HG02763 (cell line): ENCODE measurements at regions not wholly inside any gene's neighbourhood (a gene's known extent, or its start where the extent isn't known, plus 50 kb on each side); places are given as distances from the start of the nearest gene placed in this dataset.

Experiments
- ATAC-seq: cut with Tn5 transposase; IDR thresholded peaks from one replicate; pipeline ENCODE4 v1.9.1; 2021; ENCODE audit warnings: mild to moderate bottlenecking, moderate library complexity; ENCODE audit not compliant: unreplicated experiment

GRCh38 chr7:145928937-145929336 lies 187.7 kb upstream of the CNTNAP2 start:
- ATAC-seq: no peak

DNA sequence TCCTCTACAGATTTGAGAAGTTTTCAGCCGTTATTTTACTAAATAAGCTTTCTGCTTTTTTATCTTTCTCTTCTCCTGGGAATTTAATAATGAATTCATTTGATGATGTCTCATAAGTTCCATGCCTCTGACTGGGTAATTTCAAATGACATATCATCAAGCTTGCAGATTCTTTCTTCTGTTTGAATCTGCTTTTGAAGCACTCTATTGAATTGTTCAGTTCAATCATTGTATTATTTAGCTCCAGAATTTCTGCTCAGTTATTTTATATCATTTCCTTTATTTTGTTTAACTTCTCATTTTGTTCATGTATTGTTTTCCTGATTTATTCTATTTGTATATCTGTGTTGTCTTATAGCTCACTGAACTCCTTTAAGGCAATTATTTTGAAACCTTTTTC lies 196.9 kb upstream of the CNTNAP2 start:
- no peak for ATAC-seq

- ATAC-seq: no peak
Measured at GRCh38 chr7:145916776-145917175, 199.8 kb upstream of the CNTNAP2 start.

DNA sequence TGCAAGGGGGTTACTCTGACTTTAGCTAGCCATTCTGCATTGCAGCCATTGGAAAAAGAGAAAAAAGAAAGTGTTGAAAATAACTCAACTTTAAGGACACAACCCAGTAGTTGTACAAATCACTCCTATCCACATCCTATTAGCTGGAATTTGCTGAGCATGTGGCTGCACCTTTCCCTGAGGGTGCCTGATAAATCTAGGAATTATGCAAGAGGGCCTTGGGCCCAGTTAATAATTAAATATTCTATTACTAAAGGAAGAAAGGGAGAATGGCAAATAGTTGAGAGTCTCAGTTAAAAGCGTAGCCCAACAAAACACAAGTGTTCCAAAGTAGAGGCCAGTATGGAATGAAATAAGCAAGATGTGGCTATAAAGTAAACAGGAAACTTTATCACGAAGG lies 200.9 kb upstream of the CNTNAP2 start:
- no peak for ATAC-seq

- peak; percentile 68 for ATAC-seq
Measured at GRCh38 chr7:145909991-145910513, 206.5 kb upstream of the CNTNAP2 start.

DNA sequence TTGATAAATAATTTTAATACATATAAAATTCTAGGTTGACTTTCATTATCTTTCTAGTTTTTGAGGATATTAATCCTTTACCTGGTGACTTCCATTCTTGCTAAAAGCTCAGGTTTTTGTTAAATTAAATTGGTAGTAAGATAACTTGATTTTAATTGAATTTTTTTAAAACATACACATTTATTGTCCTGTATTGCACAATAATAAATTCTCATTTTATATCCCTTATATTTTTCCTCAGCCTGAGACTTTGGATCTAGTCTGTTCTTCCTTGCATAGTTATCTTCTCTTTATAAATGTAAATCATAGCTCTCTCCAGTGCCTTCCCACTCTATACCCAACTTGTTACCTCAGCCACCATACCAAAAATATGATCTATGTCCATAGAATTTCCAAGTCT lies 212.9 kb upstream of the CNTNAP2 start:
- no peak for ATAC-seq

DNA sequence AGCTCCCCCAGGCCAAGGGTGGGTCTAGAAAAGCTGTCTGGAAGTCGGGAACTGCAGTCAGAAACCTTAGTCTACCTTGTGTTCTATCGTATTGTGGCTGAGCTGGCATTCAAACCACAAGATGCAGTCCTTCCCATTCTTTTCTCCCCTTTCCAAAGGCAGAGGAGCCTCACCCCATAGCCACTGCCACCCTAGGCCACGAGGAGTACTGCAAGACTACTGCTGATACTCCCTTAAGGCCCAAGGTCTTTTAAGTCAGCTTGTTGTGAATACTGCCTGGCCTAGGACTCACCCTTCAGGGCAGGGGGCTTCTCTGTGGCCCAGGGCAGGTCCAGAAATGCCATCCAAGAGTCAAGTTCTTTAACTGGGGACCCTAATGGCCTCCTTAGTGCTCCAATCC lies 214.5 kb upstream of the CNTNAP2 start:
- ATAC-seq: no peak

- ATAC-seq: no peak
Measured at GRCh38 chr7:145899938-145900337, 216.7 kb upstream of the CNTNAP2 start.

DNA sequence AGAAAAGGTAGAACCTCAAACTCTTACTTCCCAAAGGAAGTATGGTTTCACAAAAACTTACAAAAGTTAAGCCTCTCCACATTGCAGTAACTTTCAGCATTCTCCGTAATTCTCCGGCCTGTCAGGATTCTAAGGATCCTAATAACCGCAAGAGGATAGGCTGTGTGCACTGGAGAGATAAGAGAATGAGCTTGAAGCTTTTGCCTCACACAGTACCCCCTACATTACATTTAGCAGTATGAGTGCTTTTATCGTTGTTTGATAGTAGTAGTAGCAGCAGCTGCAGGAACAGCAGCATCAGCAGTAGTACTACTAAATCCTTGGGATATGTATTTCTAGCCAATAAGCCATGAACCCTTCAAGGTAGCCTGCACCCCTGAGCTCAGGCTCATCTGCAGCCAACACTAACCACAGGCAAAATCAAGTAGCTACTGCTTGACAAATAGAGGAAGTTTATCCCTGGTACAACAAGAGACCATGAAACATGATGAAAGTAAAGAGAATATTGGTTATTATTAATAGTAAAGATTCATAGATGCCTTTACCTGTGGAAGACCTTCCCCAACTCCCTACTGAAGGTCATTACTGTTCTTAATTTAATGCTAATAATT lies 222.6 kb upstream of the CNTNAP2 start:
- ATAC-seq: no peak

GRCh38 chr7:145884716-145885514 lies 231.7 kb upstream of the CNTNAP2 start:
- ATAC-seq: no peak

DNA sequence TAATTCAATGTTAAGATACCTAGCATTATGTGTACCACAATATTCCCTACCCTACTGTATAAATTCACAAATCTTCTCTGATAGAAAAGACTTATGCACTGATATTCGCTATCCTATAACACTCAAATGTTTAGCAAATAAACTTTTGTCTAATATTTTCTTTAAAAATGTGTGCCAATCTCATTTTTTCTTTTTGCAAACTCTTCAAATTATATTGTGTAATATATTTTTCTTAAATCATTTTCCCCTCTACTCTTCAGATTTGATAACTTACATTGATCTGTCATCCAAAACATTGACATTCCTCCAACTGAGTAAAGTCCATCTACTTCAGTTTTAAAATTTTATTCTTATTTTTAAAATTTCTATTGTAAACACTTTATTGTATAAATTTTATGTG lies 240.2 kb upstream of the CNTNAP2 start:
- no peak for ATAC-seq

DNA sequence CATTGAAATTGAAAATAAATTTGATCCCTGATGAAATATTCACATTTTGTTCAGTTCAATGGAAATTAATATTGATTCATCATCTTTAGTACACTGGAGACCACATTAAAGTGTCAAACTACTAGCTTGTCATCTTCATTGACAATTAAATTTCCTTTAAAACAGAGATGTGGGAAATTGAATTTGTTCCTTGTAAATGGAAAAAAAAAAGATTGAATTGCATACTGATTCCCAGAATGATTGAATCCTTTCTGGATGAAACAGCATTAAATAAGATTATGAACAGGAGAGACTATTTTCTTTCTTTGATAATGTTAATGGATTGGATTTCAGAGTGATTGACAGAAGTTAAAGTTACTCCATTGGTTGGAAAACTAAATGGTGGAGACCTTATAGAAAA lies 241.3 kb upstream of the CNTNAP2 start:
- ATAC-seq: no peak

- ATAC-seq: no peak
Measured at GRCh38 chr7:145868935-145869334, 247.7 kb upstream of the CNTNAP2 start.

GRCh38 chr7:145862212-145862611 lies 254.4 kb upstream of the CNTNAP2 start:
- ATAC-seq: no peak

DNA sequence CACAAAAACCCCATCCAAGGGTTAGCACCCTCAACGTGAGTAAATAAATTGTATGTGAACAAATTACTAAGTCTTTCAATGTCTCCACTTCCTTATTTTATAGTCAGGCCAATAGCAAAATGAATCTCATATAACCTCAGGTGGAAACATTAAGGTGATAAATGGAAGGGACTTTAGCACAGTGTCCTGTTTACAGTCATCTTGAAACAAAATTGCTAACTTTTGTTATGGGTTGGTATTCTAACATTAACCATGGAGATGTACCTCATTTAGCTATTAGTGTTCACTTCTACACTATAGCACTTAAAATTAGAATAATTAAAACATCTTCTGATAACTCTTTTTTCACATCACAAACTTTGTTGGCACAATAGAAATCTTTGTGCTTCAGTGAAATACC lies 255.8 kb upstream of the CNTNAP2 start:
- ATAC-seq: no peak

DNA sequence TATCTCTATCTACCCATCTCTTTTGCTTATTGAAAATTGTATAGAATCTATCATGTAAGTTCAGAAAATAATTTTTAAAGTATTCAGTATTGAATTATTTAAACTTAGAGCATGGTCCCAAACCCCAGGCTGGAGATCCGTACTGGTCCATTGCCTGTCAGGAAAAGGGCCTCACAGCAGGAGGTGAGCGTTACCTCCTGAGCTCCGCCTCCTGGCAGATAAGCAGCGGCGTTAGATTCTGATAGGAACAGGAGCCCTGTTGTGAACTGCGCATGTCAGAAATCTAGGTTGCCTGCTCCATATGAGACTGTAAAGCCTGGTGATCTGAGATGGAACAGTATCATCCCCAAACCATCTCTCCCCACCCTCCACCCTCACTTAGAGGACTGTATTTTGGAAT lies 266.0 kb upstream of the CNTNAP2 start:
- no peak for ATAC-seq

GRCh38 chr7:145848691-145849090 lies 267.9 kb upstream of the CNTNAP2 start:
- ATAC-seq: no peak

DNA sequence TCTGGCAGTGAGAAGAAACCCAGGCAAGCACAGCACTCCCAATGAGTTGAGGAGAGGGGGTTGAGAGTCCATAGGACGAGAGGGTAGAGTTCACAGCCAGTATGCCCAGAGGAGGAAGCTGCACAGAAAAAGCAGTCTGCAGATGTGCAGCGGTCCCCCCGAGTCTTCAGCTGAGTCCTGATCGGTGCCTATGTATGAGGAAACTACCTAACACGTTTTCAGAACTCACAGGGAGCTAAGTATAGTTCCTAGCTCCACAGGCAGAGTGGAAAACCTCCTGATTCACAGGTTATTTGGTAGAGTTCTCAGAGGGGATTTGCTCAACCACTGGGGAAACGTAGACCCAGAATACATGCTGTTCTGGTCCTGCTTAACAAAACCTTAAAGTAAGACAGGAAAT lies 271.3 kb upstream of the CNTNAP2 start:
- no peak for ATAC-seq

DNA sequence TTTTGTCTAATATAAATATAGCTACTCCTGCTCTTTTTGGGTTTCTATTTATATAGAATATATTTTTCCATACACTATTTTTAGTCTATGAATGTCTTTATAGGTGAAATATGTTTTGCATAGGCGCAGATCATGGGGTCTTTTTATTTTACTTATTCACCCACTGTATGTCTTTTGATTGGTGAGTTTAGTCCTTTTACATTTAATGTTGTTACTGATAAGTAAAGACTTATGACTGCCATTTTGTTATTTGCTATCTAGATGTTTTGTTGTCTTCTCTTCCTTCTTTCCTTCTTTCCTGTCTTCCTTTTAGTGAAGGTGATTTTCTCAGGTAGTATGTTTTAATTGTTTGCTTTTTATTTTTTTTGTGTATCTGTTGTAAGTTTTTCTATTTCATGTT lies 276.8 kb upstream of the CNTNAP2 start:
- ATAC-seq: no peak

DNA sequence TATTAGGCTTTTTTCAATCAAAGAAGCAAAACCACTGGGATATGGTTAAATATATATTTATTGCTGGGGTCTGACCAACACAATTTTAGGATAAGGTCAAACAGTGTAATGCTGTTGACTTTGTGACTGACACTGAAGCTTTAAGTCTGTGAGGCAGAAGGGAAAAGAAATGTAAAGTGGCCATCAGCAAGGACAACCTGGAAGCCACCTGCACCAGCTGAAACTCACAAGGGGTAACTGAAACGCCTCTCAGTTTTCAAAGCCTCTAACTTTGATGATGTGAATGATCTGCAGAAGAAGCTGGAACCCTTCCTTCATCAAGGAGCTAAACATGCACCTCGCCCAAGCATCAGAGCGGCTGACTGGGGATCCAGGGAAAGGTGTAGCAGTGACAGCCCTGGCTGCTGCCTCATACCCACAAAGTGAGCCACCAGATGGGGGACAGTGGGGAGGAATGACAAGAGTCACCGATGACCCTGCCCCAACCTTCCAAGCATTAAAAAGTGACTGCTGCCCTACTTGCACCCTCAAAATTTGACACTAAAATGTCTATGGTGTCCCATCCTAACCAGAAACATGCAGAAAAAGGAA lies 284.9 kb upstream of the CNTNAP2 start:
- ATAC-seq: no peak

DNA sequence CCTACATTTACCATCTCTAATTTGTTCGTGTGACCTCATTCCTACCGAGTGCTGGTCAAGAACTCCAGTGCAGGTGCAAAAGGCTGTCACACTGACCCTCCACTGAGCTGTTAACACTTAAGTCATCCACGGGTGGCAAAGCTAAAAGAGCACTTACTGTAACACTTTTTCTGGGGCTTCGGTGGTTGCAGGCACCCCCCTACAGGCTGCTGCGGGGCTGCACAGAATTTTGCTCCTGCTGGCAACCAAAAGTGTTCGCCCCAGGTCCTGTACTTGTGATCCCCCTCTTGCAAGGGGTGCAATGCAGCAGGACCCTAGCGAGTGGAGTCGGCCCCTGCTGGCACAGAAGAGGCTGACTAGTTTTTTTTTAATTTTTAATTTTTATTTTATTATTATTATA lies 298.9 kb upstream of the CNTNAP2 start:
- no peak for ATAC-seq

DNA sequence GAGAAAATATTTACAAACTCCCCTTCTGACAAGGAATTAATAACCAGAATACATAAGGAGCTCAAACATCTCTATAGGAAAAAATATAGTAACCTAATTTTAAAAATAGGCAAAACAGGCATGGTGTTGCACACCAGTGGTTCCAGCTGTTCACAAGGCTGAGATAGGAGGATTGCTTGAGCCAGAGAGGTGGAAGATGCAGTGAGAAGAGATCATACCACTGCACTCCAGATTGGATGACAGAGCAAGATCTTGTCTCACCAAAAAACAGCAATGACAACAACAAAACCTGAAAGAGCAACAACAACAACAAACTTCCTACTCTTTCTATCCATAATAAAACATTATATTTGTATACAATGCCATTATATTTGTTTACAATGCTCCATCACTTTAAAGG lies 304.4 kb upstream of the CNTNAP2 start:
- no peak for ATAC-seq
